ENCODE measurements at regions not wholly inside any gene's neighbourhood (a gene's known extent, or its start where the extent isn't known, plus 50 kb on each side); places are given as distances from the start of the nearest gene placed in this dataset.
A peak's percentile ranks its signal among the peaks of the same experiment; 100 is the strongest.

DNA sequence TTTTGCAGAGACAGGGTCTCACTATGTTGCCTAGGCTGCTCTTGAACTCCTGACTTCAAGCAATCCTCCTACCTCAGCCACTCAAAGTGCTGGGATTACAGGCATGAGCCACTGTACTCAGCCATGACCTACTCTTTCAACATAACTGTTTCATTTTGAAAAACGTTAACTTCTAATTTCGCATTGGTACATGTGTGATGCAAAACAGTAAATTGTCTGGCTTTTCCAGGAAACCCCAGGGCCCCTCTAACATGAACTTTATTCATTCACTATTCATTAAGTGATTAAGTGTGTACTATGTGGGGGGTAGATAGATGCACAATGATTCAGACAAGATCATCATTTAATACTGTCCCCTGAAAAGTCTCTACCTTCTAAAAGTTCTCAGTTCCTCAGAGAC lies 364.9 kb downstream of the SS18 start:
- 69% methylated on average over 2 of the region's 2 CpGs for WGBS (ENCODE audit: insufficient coverage)
- Histone ChIP-seq H3K27ac (ENCODE audit: low read length) (peak overlapping the region; percentile 37), H3K27me3 (ENCODE audit: control insufficient read depth, insufficient read depth, low read length) (no peaks in the 10 kb centered on the region), H3K4me3 (ENCODE audit: low read length) (no peak overlapping the region), H3K4me1 (ENCODE audit: control insufficient read depth, insufficient read depth, low read length) (peaks cover 51% of the 10 kb centered on the region), H3K36me3 (ENCODE audit: control insufficient read depth, insufficient read depth, low read length) (no peaks in the 10 kb centered on the region), H3K9me3 (ENCODE audit: control insufficient read depth, insufficient read depth, low read length) (peaks cover 3% of the 10 kb centered on the region)
- ATAC-seq (no peak), DNase-seq (no peak)
- Mint-ChIP-seq H3K4me3 (peak overlapping the region; percentile 72), H3K4me1 (peaks cover 39 to 68% of the 10 kb centered on the region in 2 donors), H3K27me3 (ENCODE audit: low read depth in 2 of 2) (no peaks in the 10 kb centered on the region), H3K36me3 (no peaks in the 10 kb centered on the region), H3K9me3 (peaks cover 0 to 2% of the 10 kb centered on the region in 2 donors), H3K27ac (peak overlapping the region in 1 of 2 donors; percentile 86)
- TF ChIP-seq, protein P1, sequence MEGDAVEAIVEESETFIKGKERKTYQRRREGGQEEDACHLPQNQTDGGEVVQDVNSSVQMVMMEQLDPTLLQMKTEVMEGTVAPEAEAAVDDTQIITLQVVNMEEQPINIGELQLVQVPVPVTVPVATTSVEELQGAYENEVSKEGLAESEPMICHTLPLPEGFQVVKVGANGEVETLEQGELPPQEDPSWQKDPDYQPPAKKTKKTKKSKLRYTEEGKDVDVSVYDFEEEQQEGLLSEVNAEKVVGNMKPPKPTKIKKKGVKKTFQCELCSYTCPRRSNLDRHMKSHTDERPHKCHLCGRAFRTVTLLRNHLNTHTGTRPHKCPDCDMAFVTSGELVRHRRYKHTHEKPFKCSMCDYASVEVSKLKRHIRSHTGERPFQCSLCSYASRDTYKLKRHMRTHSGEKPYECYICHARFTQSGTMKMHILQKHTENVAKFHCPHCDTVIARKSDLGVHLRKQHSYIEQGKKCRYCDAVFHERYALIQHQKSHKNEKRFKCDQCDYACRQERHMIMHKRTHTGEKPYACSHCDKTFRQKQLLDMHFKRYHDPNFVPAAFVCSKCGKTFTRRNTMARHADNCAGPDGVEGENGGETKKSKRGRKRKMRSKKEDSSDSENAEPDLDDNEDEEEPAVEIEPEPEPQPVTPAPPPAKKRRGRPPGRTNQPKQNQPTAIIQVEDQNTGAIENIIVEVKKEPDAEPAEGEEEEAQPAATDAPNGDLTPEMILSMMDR (IDR thresholded peaks at IDR 0.05), result no peak
- intact Hi-C loops (cut with micrococcal nuclease), result no loop called here

DNA sequence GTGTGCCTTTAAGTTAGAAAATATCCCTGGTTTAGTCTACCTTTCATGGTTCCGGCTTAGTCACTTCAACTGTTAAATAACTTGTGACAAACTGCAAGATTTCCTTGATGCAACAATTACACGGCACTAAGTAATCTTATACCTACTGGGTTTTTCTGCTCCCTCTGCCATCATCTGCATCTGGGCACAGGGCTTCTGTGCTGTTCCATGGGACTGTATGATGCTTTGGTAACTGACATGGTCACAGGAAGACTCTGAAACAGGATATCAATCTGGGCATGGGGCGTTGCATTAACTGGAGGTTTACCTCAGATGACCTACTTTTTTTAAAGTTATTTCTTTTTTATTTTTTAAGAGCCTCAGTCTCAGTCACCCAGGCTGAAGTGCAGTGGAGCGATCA lies 365.4 kb downstream of the SS18 start:
- Histone ChIP-seq H3K27me3 (ENCODE audit: control insufficient read depth, insufficient read depth, low read length) (no peaks in the 10 kb centered on the region), H3K27ac (ENCODE audit: low read length) (peak overlapping the region; percentile 40), H3K4me3 (ENCODE audit: low read length) (no peak overlapping the region), H3K36me3 (ENCODE audit: control insufficient read depth, insufficient read depth, low read length) (no peaks in the 10 kb centered on the region), H3K4me1 (ENCODE audit: control insufficient read depth, insufficient read depth, low read length) (peaks cover 51% of the 10 kb centered on the region), H3K9me3 (ENCODE audit: control insufficient read depth, insufficient read depth, low read length) (peaks cover 3% of the 10 kb centered on the region)
- H3K36me3 Mint-ChIP-seq, result no peaks in the 10 kb centered on the region
- H3K4me3 Mint-ChIP-seq, result peak overlapping the region; percentile 72
- DNase-seq (peak in 1 of 2 donors; percentile 3), ATAC-seq (peak; percentile 39 to 48 (median 43))
- WGBS (ENCODE audit: insufficient coverage), result 59% methylated on average over 4 of the region's 4 CpGs
- peaks cover 0 to 2% of the 10 kb centered on the region in 2 donors for H3K9me3 Mint-ChIP-seq
- H3K27ac Mint-ChIP-seq, result peak overlapping the region; percentile 27 to 86
- peaks cover 39 to 68% of the 10 kb centered on the region in 2 donors for H3K4me1 Mint-ChIP-seq
- TF ChIP-seq, protein P1 (IDR thresholded peaks at IDR 0.05), result no peak
- intact Hi-C loops (cut with micrococcal nuclease), result no loop called here
- H3K27me3 Mint-ChIP-seq (ENCODE audit: low read depth in 2 of 2), result no peaks in the 10 kb centered on the region

DNA sequence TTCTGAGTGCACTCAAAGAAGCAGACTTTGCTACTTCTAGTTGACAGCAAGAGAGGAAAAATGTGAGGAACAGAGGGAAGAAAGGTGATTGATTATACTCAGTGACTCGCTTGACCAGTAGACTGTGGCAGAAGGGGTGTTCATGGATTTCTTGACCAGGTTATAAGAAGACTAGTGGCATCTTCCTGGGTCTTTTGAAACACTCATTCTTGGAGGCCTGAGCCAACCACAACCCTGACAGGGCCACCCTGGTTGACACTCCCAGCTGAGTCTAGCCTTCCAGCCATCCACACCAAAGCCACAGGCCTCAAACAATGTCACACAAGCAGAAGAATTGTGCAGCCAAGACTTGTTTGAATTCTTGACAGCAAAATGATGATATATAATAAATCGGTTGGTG lies 366.3 kb downstream of the SS18 start:
- Mint-ChIP-seq H3K4me1 (peaks cover 39 to 60% of the 10 kb centered on the region in 2 donors), H3K27me3 (ENCODE audit: low read depth in 2 of 2) (no peaks in the 10 kb centered on the region), H3K27ac (peak overlapping the region; percentile 19 to 86), H3K9me3 (peaks cover 0 to 2% of the 10 kb centered on the region in 2 donors), H3K4me3 (peak overlapping the region; percentile 72), H3K36me3 (no peaks in the 10 kb centered on the region)
- Histone ChIP-seq H3K36me3 (ENCODE audit: control insufficient read depth, insufficient read depth, low read length) (no peaks in the 10 kb centered on the region), H3K27me3 (ENCODE audit: control insufficient read depth, insufficient read depth, low read length) (no peaks in the 10 kb centered on the region), H3K4me3 (ENCODE audit: low read length) (no peak overlapping the region), H3K27ac (ENCODE audit: low read length) (no peak overlapping the region), H3K9me3 (ENCODE audit: control insufficient read depth, insufficient read depth, low read length) (peaks cover 3% of the 10 kb centered on the region), H3K4me1 (ENCODE audit: control insufficient read depth, insufficient read depth, low read length) (peaks cover 51% of the 10 kb centered on the region)
- no peak for DNase-seq
- 66% methylated on average over 2 of the region's 2 CpGs for WGBS (ENCODE audit: insufficient coverage)
- intact Hi-C loops (cut with micrococcal nuclease), result no loop called here
- ATAC-seq, result peak in 2 of 3 donors; percentile 22 to 71
- TF ChIP-seq, protein P1 (IDR thresholded peaks at IDR 0.05), result no peak

DNA sequence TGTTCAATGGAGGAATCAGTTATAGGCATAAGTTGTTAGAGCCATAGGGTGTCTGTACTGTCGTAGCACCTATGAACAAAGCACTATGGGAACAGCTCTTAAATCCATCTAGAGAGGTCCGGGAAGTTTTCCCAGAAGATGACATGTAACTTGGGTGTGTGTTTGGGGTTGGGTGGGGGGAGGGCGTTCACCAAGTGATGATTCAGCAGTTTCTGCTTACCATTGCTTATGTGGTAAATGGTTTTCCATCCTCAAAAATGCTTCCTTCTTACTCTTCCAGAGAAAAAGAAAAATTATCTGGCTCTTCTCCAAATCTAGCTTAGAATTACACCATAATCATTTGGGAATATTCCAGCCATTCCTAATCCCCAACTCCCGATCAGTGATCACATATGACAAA lies 361.1 kb upstream of the ZNF521 start:
- H3K27ac Mint-ChIP-seq, result no peak overlapping the region
- H3K36me3 Mint-ChIP-seq, result no peaks in the 10 kb centered on the region
- H3K4me1 ChIP-seq (ENCODE audit: control insufficient read depth, insufficient read depth, low read length), result no peaks in the 10 kb centered on the region
- peaks cover 0 to 10% of the 10 kb centered on the region in 2 donors for H3K4me1 Mint-ChIP-seq
- H3K9me3 ChIP-seq (ENCODE audit: control insufficient read depth, insufficient read depth, low read length), result no peaks in the 10 kb centered on the region
- whole genome bisulfite sequencing (ENCODE audit: insufficient coverage), result 89% methylated on average over 3 of the region's 4 CpGs
- H3K36me3 ChIP-seq (ENCODE audit: control insufficient read depth, insufficient read depth, low read length), result no peaks in the 10 kb centered on the region
- no peak overlapping the region for H3K4me3 Mint-ChIP-seq
- H3K4me3 ChIP-seq (ENCODE audit: low read length), result no peak overlapping the region
- H3K27ac ChIP-seq (ENCODE audit: low read length), result no peak overlapping the region
- intact Hi-C loops (cut with micrococcal nuclease), result no loop called here
- ATAC-seq (no peak), DNase-seq (no peak)
- H3K27me3 ChIP-seq (ENCODE audit: control insufficient read depth, insufficient read depth, low read length), result no peaks in the 10 kb centered on the region
- TF ChIP-seq, protein P1 (IDR thresholded peaks at IDR 0.05), result no peak
- peaks cover 15 to 25% of the 10 kb centered on the region in 2 donors for H3K27me3 Mint-ChIP-seq (ENCODE audit: low read depth in 2 of 2)
- peaks cover 2 to 15% of the 10 kb centered on the region in 2 donors for H3K9me3 Mint-ChIP-seq

Measured in natural killer cell (primary cell).